Caco-2 (cell line): ENCODE measurements at regions not wholly inside any gene's neighbourhood (a gene's known extent, or its start where the extent isn't known, plus 50 kb on each side); places are given as distances from the start of the nearest gene placed in this dataset.
A peak's percentile ranks its signal among the peaks of the same experiment; 100 is the strongest.

Source experiments
- BruUV-seq: library from RNA; stranded (reverse); fragments of 400-500 nt; replicated peaks from 2 replicates; lab custom pipeline; 2021; lab: Mats Ljungman, UMichigan
- CTCF ChIA-PET: fragments of 300-600 bp; sonication (Branson Sonifier 250); formaldehyde crosslinking; loops from one replicate; lab custom pipeline; 2022; ENCODE audit warnings: antibody characterized with exemption; lab: Charles Lee
- POLR2A ChIA-PET: fragments of 300-600 bp; sonication (Branson Sonifier 250); formaldehyde crosslinking; loops from one replicate; lab custom pipeline; 2022; ENCODE audit warnings: antibody characterized with exemption; lab: Charles Lee
- DNase-seq, 2 experiments: peaks; one replicate each; pipeline versions ENCODE4 v3.0.0 to v3.0.0-alpha.2; 2020 to 2022
- H3K27me3 ChIP-seq: replicated peaks from 2 replicates; pipeline ENCODE4 v1.6.0; 2011; ENCODE audit warnings: low read length; ENCODE audit not compliant: control insufficient read depth, insufficient read depth
- H3K36me3 ChIP-seq: 2 replicates; pipeline ENCODE4 v1.5.1; 2011; ENCODE audit warnings: low read length; ENCODE audit not compliant: control insufficient read depth, insufficient read depth
- H3K4me1 ChIP-seq: fragments of 250-450 bp; sonication (Bioruptor Pico); 2 replicates; pipeline ENCODE4 v1.5.1; 2020; ENCODE audit warnings: mild to moderate bottlenecking
- H3K4me3 ChIP-seq: 2 replicates; pipeline ENCODE4 v1.5.1; 2011; ENCODE audit warnings: low read depth, mild to moderate bottlenecking, control low read depth, low read length
- H3K9me3 ChIP-seq: fragments of 250-450 bp; sonication (Bioruptor Pico); 2 replicates; pipeline ENCODE4 v1.5.1; 2020; ENCODE audit warnings: mild to moderate bottlenecking, moderate library complexity
- H3K27ac Mint-ChIP-seq: one replicate; pipeline ENCODE4 v1.8.0; 2022; ENCODE audit warnings: mixed read lengths; ENCODE audit not compliant: unreplicated experiment
- H3K27me3 Mint-ChIP-seq: one replicate; pipeline ENCODE4 v1.8.0; 2022; ENCODE audit warnings: mixed read lengths; ENCODE audit not compliant: insufficient read depth, unreplicated experiment
- H3K36me3 Mint-ChIP-seq: one replicate; pipeline ENCODE4 v1.8.0; 2022; ENCODE audit warnings: mild to moderate bottlenecking, mixed read lengths; ENCODE audit not compliant: insufficient read depth, unreplicated experiment
- H3K4me1 Mint-ChIP-seq: one replicate; pipeline ENCODE4 v1.8.0; 2022; ENCODE audit warnings: low read depth, mixed read lengths; ENCODE audit not compliant: unreplicated experiment
- H3K4me3 Mint-ChIP-seq: one replicate; pipeline ENCODE4 v1.8.0; 2022; ENCODE audit warnings: mild to moderate bottlenecking, moderate library complexity, mixed read lengths; ENCODE audit not compliant: unreplicated experiment
- H3K9me3 Mint-ChIP-seq: one replicate; pipeline ENCODE4 v1.8.0; 2022; ENCODE audit warnings: mixed read lengths; ENCODE audit not compliant: unreplicated experiment
- intact Hi-C: fragments of 100-400 bp; cut with micrococcal nuclease; formaldehyde crosslinking; loops from one replicate; pipeline ENCODE4 v1.10.0; 2022; ENCODE audit not compliant: unreplicated experiment
- TF ChIP-seq, protein P1 (sequence below), 2 experiments: fragments of 200-600 bp in 1 of 2; IDR thresholded peaks; 1 replicate in 1 of 2; 2 replicates in 1 of 2; pipeline versions ENCODE4 v1.5.1 to v1.8.0; 2011 to 2022; ENCODE audit warnings: antibody characterized with exemption in 1 of 2, control low read depth in 1 of 2, inconsistent platforms in 1 of 2, low read depth in 1 of 2, low read length in 1 of 2, mild to moderate bottlenecking in 1 of 2, moderate library complexity in 1 of 2; ENCODE audit not compliant: insufficient read depth in 1 of 2, severe bottlenecking in 1 of 2, unreplicated experiment in 1 of 2

GRCh38 chr12:17038923-17039322, 433.0 kb upstream of the LMO3 start:
- Histone ChIP-seq H3K36me3 (no peaks in the 10 kb centered on the region), H3K27me3 (no peaks in the 10 kb centered on the region), H3K9me3 (no peaks in the 10 kb centered on the region), H3K4me3 (no peak overlapping the region), H3K4me1 (peaks cover 16% of the 10 kb centered on the region)
- TF ChIP-seq, protein P1, sequence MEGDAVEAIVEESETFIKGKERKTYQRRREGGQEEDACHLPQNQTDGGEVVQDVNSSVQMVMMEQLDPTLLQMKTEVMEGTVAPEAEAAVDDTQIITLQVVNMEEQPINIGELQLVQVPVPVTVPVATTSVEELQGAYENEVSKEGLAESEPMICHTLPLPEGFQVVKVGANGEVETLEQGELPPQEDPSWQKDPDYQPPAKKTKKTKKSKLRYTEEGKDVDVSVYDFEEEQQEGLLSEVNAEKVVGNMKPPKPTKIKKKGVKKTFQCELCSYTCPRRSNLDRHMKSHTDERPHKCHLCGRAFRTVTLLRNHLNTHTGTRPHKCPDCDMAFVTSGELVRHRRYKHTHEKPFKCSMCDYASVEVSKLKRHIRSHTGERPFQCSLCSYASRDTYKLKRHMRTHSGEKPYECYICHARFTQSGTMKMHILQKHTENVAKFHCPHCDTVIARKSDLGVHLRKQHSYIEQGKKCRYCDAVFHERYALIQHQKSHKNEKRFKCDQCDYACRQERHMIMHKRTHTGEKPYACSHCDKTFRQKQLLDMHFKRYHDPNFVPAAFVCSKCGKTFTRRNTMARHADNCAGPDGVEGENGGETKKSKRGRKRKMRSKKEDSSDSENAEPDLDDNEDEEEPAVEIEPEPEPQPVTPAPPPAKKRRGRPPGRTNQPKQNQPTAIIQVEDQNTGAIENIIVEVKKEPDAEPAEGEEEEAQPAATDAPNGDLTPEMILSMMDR (IDR thresholded peaks at IDR 0.05; ENCODE audit: insufficient read depth in 1 of 2, low read depth in 1 of 2, low read length in 1 of 2, severe bottlenecking in 1 of 2, unreplicated experiment in 1 of 2) = no peak
- DNase-seq = peak in 1 of 2 experiments; percentile 38
- Mint-ChIP-seq H3K27me3 (no peaks in the 10 kb centered on the region), H3K27ac (no peak overlapping the region), H3K36me3 (no peaks in the 10 kb centered on the region), H3K4me1 (peaks cover 13% of the 10 kb centered on the region), H3K9me3 (peaks cover 18% of the 10 kb centered on the region), H3K4me3 (no peak overlapping the region)
- BruUV-seq = no TSS peak
- intact Hi-C loops = loop anchor here (5.0 kb wide), 1 partner anchor 38 kb away; no protein-coding TSS in a partner anchor
- CTCF ChIA-PET = no interaction called here
- POLR2A ChIA-PET = no interaction called here

- TF ChIP-seq, protein P1 (IDR thresholded peaks at IDR 0.05; ENCODE audit: insufficient read depth in 1 of 2, low read depth in 1 of 2, low read length in 1 of 2, severe bottlenecking in 1 of 2, unreplicated experiment in 1 of 2) = no peak
- Histone ChIP-seq H3K27me3 (no peaks in the 10 kb centered on the region), H3K4me3 (no peak overlapping the region), H3K9me3 (no peaks in the 10 kb centered on the region), H3K4me1 (peaks cover 16% of the 10 kb centered on the region), H3K36me3 (no peaks in the 10 kb centered on the region)
- Mint-ChIP-seq H3K27ac (no peak overlapping the region), H3K9me3 (peaks cover 18% of the 10 kb centered on the region), H3K4me3 (no peak overlapping the region), H3K36me3 (no peaks in the 10 kb centered on the region), H3K27me3 (peaks cover 3% of the 10 kb centered on the region), H3K4me1 (peaks cover 13% of the 10 kb centered on the region)
- BruUV-seq = no TSS peak
- POLR2A ChIA-PET = no interaction called here
- CTCF ChIA-PET = no interaction called here
- no peak for DNase-seq
- intact Hi-C loops = loop anchor here (5.0 kb wide), 1 partner anchor 42 kb away; no protein-coding TSS in a partner anchor
Observed at GRCh38 chr12:17035372-17035771, 429.4 kb upstream of the LMO3 start.

DNA sequence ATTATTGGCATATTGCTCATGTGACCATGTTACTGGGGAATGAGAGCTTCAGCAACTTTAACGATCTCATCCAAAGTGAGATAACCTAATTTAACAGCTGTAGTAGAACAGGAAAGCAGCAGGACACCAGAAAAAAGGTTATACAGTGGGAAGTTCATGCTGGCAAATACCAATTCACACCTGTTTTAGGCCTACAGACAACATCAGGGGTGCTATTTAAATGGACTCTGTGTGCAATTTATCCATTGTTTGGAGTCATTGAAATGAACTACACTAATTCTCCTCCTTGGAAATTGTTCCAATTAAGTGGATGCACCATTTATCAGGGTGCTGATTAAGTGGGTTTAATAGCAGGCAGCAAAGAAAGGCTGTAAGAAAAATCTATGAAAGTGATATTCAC, 424.4 kb upstream of the LMO3 start:
- POLR2A ChIA-PET = no interaction called here
- Mint-ChIP-seq H3K27ac (no peak overlapping the region), H3K9me3 (no peaks in the 10 kb centered on the region), H3K36me3 (no peaks in the 10 kb centered on the region), H3K4me1 (no peaks in the 10 kb centered on the region), H3K27me3 (peaks cover 3% of the 10 kb centered on the region), H3K4me3 (no peak overlapping the region)
- no peaks in the 10 kb centered on the region for H3K27me3 ChIP-seq
- no peak overlapping the region for H3K4me3 ChIP-seq
- CTCF ChIA-PET = no interaction called here
- DNase-seq = no peak
- H3K9me3 ChIP-seq = no peaks in the 10 kb centered on the region
- H3K4me1 ChIP-seq = 0 out of 2 replicates have a peak, but pooled peaks cover 3% of the 10 kb centered on the region
- intact Hi-C loops = no loop called here
- H3K36me3 ChIP-seq = no peaks in the 10 kb centered on the region
- no TSS peak for BruUV-seq
- TF ChIP-seq, protein P1 (IDR thresholded peaks at IDR 0.05; ENCODE audit: insufficient read depth in 1 of 2, low read depth in 1 of 2, low read length in 1 of 2, severe bottlenecking in 1 of 2, unreplicated experiment in 1 of 2) = no peak
